VCaP (cell line): ENCODE measurements at regions not wholly inside any gene's neighbourhood (a gene's known extent, or its start where the extent isn't known, plus 50 kb on each side); places are given as distances from the start of the nearest gene placed in this dataset.
"Not testable (repeated sequence)": the region's sequence is repeated elsewhere in the genome, so short reads cannot be mapped to it uniquely, and the experiment has no call there.

Experiments
- H3K27ac ChIP-seq: fragments of 450-650 bp; 2 replicates; pipeline ENCODE4 v1.5.1; 2017
- TF ChIP-seq, protein P1 (sequence below): fragments of 450-650 bp; conservative IDR thresholded peaks from 2 replicates; pipeline ENCODE4 v1.5.1; 2017; ENCODE audit warnings: mild to moderate bottlenecking, moderate library complexity

DNA sequence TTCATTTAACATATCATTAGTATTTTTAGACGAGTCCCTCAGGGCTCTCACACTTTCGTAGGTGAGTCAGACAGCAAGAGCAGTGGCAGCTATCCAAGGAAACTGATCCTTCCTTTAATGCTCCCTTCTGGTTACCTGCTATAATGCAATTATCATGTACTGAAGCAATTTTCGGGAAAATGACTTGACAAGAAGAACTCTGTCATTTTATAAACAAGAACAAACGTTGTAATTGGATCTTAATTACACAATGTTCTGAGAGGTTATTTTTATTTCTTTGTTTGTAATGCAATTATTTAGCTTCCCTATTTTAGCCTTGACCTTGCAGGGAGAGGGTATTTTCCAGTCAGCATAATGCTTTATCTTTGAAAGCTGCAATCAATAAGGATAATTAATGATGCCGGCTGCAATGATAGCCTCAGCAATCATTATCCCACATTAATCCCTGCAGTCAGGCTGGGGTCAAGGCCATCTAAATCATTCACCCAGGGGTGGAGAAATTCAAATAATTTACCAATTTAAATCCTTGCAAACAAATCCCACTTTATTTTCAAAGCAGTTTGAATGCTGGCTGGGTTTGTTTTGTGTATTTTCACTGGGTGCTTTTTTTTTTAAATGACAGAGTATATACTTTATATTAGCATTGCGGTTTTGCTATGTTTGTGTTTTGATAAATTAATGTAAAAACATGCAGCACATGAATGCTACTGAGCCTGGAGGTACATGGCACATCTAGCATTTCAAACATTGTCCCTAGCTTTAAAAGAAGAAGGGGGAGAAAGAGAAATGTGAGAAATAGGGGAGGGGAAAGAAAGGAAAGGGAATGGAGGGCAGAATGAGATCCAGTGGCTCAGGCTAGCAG is 249.9 kb downstream of the SHOX2 start:
- no peak overlapping the region for H3K27ac ChIP-seq

DNA sequence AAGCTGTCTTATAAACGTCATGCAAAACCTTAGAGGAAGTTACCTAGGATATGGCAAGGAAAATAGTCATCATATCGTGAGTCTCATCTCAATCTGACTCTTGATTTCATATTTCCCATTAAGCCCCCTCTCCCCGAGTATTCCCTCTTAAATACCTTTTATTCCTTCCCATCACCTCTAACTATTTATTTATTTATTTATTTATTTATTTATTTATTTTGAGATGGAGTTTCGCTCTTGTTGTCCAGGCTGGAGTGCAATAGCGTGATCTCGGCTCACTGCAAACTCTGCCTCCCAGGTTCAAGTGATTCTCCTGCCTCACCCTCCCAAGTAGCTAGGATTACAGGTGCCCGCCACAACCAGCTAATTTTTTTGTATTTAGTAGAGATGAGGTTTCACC is 260.4 kb downstream of the SHOX2 start:
- not testable (repeated sequence) for H3K27ac ChIP-seq

More for the DNA sequence above, 249.9 kb downstream of the SHOX2 start:
- TF ChIP-seq, protein P1, sequence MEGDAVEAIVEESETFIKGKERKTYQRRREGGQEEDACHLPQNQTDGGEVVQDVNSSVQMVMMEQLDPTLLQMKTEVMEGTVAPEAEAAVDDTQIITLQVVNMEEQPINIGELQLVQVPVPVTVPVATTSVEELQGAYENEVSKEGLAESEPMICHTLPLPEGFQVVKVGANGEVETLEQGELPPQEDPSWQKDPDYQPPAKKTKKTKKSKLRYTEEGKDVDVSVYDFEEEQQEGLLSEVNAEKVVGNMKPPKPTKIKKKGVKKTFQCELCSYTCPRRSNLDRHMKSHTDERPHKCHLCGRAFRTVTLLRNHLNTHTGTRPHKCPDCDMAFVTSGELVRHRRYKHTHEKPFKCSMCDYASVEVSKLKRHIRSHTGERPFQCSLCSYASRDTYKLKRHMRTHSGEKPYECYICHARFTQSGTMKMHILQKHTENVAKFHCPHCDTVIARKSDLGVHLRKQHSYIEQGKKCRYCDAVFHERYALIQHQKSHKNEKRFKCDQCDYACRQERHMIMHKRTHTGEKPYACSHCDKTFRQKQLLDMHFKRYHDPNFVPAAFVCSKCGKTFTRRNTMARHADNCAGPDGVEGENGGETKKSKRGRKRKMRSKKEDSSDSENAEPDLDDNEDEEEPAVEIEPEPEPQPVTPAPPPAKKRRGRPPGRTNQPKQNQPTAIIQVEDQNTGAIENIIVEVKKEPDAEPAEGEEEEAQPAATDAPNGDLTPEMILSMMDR = no peak

DNA sequence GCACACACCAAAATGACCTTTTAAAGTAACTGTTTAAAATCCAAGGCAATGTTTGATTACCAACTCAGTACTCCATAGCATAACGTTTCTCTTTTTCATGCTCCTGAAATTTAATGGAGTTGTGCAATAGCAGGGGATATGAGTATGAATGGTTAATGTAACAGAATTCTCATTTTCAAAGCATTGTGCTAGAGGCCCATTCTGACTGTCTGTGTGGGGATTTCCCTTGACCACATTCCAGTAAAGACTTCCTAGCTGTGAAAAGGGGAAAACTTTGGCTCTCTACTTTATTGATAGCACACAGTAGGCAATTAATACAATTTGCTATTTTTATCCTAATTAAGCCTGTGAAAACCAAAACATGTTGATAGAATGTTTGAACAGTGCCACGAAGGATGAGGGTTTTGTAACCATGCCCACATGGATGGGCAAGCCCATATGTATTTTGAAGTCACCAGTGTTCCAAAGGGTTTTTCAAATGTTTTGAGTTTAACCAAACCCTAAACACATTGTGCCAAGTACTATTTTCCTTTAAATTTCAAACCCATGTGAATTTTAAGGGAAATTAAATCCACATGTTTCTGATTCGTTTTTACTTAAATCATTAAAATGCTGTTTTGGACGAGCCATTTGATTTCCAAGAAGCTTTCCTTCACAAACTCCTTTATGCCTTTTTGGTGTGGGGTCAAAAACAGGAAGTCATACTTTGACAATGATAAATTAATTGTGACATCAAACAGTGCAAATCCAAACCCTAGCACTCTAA is 261.2 kb downstream of the SHOX2 start:
- TF ChIP-seq, protein P1 = no peak
- H3K27ac ChIP-seq = no peak overlapping the region

DNA sequence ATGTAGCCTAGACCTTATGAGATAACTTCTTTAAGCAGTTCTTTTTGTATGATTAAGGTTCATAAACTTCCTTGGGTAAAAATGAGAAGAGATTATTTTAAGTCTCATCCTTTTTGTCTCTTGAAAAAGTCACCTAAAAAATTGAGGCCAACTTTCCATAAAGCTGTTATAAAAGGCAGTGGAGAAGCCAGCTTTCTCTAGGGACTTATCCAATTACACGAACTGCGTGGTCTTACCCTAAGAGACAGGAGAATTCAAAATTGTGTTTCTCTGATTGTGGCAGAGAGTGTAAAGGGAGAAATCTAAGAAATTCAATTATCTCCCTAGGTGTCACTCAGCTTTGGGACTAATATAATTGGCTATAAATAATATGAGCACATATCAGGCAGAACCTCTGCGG is 262.0 kb downstream of the SHOX2 start:
- TF ChIP-seq, protein P1 = no peak
- H3K27ac ChIP-seq = no peak overlapping the region

DNA sequence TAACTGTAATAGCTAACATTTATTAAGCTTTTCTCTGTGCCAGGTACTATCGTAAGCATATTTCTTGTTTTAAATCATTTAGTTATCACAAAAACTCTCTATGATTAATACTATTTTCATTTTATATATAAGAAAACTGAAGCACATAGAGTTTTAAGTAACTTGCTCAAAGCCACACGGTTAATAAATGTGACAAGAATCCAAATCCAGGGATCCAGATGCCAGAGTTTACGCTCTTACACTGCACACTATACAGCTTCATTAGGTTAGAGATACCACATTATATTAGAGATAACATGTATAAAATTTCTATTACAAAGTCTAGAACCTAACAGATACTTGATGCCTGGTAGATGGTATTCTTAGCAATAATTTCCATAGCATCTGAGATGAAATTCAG is 265.2 kb downstream of the SHOX2 start:
- TF ChIP-seq, protein P1 = no peak
- H3K27ac ChIP-seq = no peak overlapping the region

DNA sequence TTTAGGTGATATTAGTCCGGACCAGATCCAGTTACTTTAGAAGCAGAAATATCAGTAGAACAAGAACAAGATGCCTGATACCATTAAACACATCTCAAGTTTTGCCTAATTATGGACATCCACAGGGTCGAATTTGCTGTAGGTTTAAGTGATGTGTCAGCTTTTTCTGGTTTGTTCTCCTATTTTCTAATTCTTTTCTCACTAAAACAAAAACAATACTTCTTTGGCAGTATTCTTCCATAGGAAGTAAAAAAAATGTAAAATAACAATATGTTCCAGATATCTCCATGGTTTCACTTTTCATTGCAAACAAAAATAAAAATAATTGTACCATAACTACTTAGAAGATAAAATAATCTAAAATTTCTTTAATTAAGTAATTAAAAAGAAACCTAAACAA is 265.7 kb downstream of the SHOX2 start:
- TF ChIP-seq, protein P1 = no peak
- no peak overlapping the region for H3K27ac ChIP-seq

DNA sequence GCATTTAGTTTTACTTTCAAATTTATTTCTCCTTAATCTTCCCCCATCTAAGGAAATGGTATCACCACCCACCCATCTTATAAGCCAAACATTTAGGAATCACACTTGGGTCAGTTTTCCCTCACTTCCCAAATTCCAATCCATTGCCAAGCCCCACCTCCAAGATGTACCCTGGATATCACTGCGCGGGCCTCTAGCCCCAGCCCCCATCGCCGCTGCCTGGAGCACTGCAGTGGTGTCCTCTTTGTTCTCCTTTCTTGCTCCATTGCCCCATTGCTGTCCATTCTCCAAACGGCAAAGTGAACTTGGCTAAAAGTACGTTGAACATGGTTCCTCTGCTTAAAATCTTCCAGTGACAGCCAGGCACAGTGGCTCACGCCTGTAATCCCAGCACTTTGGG is 267.8 kb downstream of the SHOX2 start:
- no peak overlapping the region for H3K27ac ChIP-seq
- TF ChIP-seq, protein P1 = no peak

DNA sequence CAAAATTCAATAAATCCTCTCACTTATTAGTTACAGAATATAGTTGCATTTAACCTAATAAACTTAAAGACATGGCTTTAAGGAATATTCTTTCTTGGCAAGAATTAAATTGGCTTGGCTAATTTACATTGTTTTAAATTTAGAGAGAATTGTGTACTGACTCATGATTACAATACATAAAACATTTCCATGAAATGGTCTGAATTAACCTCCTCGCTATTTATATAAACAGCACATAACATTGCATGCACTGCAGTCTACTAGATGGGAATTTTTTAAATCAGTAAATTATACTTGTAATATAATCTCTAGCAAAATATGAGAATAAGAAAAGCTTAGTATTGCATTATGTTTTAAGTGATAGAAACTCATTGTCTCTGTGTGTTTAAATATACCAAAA is 268.9 kb downstream of the SHOX2 start:
- no peak overlapping the region for H3K27ac ChIP-seq
- TF ChIP-seq, protein P1 = no peak
